CD4-positive, alpha-beta T cell treated with Interleukin-2 at 100 ng/mL for 4 hours (primary cell): ENCODE measurements at regions not wholly inside any gene's neighbourhood (a gene's known extent, or its start where the extent isn't known, plus 50 kb on each side); places are given as distances from the start of the nearest gene placed in this dataset.

Experiments used
- DNase-seq: peaks from one replicate; pipeline ENCODE4 v3.0.0-alpha.2; 2020; ENCODE audit warnings: low spot score

DNA sequence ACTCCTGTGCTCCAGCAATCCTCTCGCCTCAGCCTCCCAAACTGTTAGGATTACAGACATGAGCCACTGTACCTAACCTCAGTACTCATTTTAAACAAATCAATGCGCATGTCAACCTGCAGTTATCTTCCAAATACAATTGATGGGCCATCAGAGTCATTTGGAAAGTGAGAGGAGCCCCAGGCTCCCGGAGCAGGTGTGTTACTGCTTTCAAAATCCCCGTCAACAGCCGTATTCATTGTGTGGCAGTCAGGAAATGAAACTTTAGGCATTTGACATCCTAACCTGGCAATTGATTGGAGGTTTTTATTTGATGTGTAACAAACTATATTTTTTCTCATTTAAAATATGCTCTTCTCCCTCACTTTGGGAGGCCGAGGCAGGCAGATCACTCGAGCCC lies 623.6 kb upstream of the TENM3 start:
- no peak for DNase-seq

DNA sequence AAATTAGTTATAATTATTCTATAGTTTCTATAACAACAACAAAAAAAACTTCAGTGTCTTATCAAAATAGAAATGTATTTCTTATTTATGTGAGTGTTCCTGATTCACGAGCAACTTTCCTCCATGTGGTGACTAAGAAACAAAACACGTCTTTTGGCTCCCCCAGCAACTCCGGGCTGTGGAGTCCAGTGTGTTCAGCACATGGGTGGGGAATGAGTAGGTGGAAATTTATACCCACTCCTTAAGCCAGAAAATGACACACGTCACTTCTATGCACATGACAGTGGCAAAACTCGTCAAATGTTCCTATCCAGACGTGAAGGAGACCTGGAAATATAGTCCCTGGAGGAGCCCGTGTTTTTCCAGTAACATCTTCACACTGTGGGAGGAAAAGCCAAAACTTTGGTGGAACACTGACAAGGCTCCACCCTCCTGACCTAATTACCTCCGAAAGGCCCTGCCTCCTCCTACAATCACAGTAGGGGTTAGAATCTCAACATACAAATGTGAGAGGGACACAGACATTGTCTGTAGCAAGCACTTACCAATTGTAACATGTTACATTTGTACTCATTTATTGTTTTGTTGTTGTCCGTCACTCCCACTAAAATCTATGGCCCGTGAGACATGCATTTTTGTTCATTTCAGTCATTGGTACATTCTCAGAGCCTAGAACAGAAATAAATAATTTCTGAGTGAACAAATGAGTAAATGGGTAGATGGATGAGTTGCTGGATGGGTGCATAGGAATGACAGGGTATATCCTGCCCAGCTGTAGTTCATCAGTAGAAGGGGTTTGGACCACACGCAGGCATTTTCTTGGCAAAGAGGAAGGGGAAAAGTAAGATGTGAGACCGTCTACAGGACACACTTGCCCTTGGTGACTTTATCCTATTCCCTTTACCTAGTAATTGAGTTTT lies 605.8 kb upstream of the TENM3 start:
- DNase-seq: no peak

DNA sequence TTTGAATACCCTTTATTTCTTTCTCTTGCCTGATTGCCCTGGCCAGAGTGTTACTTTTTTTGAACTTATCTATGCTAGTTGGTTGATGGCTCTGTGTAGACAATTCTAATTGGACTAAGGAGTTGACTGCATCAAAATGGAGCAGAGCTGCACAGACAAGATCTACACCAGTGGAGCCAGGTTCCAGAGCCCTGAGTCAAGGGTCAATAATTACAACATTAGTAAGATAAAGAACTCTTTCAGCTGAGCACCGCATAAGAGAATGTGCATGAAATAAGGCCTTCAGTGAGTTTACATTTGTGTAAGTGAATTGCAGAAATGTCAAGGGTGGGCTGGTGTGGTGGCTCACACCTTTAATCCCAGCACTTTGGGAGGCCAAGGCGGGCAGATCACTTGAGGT lies 599.7 kb upstream of the TENM3 start:
- DNase-seq: no peak

DNA sequence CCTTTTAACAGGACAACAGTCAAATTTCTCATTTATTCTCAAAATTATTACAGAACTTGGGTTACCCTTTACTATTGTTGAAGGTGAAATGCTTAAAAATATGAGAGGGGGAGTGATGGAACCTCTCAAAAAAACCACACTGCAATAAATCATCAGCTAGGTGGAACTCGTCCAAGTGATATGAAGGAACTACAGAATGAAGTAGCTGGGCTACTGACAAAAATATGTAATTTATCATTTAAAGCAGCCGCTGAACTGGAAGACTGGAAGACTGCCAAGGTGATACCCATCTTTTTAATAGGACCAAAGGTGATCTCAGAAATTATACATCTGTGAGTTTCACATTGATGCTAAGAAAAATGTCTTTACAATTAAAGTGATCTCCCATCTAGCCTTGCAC lies 597.7 kb upstream of the TENM3 start:
- no peak for DNase-seq

DNA sequence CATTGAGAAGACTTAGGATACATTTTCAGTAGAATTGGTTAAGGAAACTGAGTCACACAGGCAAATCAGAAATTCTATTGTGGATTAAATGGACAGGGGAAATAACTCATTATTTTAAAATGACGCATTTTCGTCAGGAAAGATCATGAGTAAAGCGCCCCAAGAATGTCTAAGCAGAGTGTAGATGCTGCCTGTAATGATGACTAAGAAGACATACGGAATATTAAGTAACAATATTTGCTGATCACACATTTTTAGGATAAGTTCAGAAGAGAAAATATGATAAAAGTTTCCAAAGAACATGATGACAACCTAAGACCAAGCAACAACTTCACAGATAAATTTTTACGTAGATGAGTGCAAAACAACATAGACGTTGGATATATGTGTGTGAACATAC lies 596.3 kb upstream of the TENM3 start:
- DNase-seq: no peak

DNA sequence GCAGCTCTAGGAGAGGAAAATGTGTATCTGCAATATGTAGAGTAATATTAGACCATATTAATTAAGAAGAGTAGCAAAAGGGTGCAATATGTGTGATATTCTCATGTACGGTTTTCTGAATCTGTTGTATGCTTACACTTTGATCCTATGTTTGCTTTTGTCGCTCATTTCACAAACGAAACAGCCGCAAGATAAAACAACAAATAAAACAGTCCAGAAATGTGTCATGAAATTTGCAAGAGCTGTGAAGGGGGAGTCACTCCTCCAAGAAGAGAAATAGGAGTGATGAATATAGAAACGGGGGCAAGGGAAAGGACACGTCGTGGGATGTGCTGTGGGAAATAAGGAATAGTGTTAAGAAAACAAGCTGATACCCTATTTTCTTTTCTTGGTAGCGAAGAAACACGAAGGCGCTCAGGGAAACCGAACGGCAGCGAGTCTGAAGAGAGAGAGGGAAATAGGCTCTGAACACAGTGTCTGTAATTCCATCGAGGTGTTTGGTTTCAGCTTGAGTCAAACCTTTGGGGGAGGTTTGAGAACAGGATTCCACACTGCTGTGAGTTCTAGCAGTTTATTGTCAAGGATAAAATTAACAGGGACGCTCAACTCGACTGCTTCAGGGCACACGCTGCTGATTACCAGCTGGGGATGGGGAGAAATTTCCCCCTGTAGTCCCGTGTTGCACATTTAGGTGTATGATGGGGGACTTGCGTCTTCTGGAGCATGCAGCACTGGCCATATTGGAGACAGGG lies 595.6 kb upstream of the TENM3 start:
- DNase-seq: no peak

DNA sequence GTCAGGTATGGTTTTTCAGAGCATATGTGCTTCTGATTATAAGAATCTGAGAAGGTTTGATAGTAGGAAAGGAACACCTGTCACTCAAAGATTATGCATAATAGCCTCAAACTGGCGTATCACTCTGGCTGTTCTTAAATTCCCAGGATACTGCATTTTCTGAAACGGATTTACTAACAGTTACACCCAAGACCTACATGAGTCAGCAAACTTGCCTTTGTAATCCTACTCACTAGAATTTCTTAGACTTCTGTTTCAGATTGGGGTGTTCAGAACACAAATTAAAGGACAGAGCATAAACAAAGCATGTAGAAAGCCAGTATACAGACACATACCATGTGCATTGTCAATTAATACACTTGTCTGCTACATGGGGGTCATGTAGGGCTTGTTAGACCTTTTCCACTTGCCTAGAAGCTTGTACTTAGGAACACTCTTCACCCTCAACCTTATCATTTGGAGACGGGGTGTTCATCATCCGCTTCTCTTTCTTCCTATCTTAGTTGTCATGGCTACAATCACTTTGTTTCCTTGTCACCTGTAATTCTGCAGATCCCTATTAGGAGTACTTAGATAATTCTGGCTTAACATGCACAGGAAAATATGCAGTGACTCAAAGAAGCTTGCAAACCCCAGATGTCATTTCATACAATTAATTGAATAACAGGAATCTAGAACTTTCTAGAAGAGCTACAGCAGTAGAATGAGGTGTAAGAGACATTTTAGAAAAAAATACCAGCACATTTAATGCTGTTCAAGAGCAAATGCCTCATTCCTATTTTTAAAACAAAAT lies 593.0 kb upstream of the TENM3 start:
- DNase-seq: no peak

DNA sequence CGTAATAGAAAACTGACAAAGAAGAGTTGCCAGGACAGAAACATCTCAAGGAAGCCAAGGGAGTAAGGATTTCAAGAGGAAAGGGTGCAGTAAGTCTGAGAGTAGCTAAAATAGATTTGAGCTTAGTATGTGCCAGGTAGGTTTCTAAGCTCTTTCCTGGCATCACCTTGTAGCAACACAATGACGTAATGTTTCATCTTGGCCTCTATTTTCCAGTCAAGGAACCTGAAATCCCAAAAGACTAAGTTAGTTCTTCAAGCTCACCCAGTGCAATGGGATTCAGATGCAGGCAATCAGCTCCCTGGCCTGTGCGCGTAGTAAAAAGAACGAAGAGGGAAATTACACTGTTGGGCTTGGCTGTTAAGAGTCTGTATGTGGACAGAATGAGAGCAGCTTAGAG lies 586.5 kb upstream of the TENM3 start:
- DNase-seq: no peak

DNA sequence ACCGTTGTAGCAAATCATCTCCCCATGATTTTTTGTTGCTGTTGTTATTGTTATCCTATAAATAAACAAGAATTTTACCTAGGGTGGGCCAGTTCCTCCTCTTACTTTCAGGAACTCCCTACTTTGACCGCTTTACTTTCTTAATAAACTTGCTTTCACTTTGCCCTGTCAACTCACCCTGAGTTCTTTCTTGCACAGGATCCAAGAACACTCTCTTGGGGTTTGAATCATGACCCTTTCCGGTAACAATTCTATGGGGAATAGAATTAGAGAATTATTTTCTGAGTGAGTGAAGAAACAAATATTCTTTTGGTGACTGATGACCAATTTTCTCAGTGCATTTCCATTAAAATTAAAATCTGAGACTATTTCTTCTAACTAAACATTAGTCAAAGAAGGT lies 584.0 kb upstream of the TENM3 start:
- DNase-seq: no peak

DNA sequence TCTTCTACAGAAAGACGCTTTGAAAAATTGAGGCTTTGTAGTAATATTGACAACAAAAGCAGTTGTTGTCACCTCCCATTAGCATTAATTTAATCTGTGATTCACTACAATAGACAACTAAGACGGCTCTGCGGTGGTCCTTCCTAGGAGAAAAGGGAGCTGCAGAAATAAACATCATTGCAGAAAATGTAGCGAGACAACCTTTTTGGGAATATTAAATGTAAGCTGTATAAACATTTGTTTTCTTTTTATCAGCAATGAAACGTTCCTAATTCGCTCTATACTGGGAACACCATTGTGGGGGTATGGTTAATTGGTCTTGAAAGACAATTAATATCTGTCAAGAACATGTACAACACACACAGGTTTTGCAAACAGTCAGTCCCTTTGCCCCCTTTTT lies 583.3 kb upstream of the TENM3 start:
- DNase-seq: no peak

DNA sequence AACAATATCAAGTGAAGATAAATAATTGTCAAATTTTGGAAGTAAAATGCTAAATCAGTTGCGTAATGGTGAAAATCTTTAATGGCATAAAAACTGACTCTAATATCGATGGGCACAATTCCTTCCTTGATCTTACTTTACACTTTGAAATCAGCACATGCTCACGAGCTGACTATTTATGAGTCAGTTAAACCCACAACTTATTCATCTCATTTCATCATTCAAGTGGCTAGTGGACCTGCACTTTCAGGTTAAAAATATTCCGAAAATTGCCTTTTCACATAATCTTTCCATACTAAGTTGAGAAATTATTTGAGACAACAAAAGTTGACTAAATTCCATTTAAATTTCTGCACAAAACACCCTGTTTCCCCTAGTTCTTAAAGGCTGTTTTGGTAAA lies 582.1 kb upstream of the TENM3 start:
- DNase-seq: no peak

DNA sequence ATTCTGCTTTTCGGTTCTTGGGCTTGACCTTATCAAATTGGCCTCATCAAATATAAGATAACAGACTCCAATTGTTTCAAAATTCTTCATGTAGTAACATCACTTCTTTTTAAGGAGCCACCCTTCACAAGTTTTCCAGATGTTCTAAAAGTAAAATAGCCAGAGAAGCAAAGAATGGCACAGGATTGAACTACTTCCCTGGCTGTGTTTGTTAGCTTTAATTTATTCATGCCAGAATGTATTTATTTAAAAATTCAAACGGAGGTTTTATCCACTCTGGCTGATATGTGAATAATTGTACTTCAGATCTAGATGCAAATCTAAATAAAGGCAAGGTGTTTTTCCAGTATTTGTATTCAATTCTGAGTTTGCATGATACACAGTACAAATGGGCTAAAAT lies 581.3 kb upstream of the TENM3 start:
- no peak for DNase-seq

DNA sequence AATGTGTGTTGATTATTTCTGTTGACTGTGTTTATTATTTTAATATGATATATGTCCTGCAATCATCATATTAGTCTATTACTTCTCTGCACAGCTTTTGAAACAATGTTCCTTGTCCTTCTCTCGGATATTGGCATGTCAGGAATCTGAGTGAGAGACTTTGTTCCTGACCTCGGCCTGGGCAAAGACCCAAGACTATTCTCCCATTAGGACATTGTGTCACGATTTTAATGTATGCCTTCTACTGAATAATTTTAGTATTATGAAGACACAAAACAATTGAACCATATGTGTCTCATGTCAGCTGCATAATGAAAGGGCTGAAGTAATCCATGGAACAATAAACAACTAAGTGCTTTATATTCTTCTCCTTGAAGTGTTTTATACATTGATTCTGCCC lies 580.8 kb upstream of the TENM3 start:
- no peak for DNase-seq

DNA sequence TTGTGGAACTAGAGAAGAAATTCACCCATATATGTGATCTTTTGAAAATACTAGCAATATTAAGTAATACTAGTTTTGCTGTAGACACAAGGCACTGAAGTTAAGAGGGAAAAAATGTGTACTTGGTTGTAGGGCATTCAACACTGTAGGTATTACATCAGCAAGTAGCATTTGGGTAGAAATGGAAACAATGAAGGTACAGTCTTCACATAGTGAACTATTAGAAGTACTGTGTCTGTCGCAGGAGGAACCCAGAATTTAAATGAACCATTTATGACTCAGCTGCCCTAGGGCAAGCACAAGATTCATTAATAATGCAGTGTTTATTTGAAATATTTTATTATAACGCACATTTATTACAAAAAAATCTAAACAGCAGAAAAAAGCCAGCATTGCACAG lies 572.7 kb upstream of the TENM3 start:
- DNase-seq: no peak

DNA sequence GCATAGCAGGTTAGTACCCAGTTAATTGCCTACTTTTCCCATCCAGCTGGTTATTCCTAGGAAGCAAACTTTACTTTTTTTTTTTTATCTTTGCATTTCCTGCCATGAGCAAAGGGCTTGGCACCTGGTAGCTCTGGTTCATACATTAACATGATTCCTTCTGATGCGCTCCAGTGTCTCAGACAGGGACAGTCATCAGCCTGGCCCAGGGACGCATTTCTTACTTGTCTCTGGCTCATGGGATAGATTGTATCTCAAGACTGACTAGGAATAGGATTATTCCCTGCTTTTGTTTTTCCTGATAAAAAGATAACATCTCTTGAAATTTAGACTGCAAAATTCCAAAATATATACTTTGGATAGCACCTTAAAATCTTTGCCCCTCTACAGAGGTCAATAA lies 571.5 kb upstream of the TENM3 start:
- DNase-seq: no peak

DNA sequence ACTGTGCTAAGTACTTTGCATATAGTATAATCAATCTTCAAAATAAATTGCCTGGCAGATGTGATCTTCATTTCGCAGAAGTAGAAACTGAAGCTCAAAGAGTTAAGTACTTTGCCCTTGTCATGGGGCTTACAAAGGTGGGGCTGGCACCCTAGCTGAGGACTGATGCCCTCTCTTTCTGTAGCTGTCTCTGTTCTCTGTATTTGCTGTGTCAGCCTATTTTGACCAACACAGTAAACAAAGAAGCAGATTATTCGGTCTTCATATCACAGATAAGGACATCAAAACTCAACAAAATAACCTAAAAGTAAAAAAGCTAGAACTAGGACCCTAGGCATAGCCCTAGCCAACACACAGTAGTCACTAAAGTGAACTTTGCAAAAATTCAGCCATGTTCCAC lies 570.5 kb upstream of the TENM3 start:
- DNase-seq: no peak

DNA sequence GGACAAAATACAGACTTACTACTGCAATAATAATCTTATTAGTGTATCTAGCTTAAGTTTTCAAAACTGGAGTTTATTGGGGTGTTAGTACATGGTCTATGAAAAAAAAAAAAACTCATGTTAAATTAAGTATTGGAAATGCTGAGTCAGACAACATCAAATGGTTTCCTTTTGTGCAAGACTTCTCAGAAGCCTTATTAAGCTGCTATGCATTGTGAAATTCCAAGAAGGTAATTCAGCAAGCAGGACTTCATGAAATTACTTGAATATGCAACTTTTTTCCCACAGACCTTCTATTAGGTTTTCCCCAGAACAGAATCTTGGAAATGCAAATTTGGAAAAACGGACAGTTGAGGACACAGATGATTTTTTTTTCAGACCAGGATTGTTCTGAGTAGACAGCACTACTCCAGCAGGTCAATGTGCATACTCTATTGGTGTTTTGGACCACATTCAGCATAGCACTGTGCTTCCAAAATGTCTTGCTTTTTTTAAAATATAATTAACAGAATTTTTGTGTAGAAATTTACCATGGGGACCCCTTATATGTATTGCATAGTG lies 568.8 kb upstream of the TENM3 start:
- no peak for DNase-seq

DNA sequence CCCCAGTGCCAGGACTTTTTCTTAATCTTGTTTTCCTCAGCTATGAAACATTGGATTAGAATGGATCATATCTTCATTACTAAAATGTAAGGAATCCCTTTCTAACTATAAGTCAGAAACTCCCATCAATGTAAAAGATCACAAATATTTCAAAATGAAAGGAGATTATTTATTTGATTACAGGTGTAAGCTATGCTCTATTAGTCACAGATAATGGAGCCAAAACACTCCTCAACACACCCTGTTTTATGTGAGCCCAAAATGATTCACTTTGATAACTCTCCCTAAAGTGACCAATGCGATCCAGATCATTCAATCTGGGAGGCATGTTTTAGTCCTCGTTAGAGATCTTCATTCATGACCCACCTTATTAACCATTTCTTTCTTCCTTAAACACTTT lies 566.7 kb upstream of the TENM3 start:
- DNase-seq: no peak

DNA sequence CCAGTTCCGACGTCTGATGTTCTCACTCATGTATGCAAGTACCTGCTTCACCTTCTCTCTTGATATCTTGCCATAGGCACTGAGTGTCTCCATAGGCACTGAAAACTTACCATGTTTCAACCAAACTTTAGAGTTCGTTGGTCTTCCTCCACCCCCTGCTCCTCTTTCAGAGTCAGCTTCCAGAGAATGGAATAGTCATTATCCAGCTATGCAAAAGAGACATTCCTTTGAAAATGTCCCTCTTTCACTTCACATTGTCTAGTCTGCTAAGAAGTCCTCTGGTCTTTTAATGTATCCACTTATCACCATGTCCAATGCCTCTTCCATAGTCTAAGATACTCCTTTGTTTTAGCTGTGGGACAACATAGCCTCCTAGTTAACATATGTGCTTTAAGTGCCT lies 566.0 kb upstream of the TENM3 start:
- no peak for DNase-seq

DNA sequence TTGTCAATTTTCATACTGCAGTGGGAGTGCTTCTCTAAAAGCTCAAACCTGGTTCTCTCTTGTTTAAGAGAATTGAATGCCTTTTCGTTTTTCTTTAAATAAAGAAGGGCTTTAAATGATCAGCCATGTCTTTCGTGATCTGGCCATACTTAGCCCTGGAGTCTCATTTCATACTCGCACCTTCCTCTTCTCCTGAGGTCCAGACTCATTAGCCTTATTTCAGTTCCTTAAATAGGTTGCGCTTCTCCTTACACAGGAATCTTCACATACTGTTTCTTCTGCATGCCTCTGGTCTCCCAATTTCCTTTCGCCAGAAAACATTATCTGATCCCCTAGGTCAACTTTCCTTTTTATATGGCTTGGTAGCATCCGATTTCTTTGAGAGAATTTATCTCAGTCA lies 565.6 kb upstream of the TENM3 start:
- DNase-seq: no peak

DNA sequence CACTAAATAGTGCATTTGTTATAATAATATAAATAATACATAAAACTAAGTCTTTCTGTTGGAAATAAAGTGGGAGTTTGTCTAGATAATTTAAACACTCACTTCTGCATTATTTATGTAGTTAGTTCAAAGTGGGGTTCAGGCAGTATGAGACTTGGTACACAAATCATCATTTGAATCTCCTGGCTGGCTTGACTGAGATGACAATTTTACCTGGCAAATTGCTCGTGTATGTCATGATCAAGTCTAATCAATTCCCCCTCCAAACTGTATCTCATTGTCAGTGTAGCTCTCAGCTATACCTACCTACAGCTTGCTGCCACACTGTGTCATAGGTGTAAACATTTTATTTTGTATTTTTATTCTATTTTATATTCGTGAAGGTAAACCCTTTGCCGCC lies 563.4 kb upstream of the TENM3 start:
- DNase-seq: no peak

DNA sequence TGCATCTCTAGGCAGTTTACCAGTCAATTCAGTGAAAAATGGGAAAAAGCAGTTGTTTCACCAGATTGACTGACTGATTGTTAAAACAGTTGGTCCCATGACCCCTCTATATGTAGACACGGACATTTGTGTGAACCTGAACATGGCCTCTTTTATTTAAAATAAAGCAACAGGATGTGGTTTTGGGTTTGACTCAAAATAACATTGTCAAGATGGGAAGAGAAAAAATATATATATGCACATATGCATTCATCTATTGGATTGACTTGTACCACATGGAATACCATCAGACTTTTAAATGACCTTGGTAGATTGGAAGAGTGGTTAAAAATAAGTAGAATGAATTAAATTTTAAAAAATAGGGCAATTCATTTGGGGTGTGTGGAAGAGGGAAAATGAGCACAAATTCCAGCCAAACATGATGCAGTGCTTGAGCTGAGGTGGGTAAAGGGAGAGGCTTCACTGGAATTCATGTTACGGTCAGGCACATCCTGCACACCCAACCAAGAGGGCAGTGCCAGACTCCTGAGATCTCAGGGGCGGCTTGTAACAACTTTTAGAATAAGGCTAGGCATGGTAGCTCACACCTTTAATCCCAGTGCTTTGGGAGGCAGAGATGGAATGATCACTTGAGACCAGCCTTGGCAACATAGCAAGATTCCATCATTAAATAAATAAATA lies 560.7 kb upstream of the TENM3 start:
- DNase-seq: no peak
